GM03348 (cell line): ENCODE measurements at regions not wholly inside any gene's neighbourhood (a gene's known extent, or its start where the extent isn't known, plus 50 kb on each side); places are given as distances from the start of the nearest gene placed in this dataset.
"Not testable (repeated sequence)": the region's sequence is repeated elsewhere in the genome, so short reads cannot be mapped to it uniquely, and the experiment has no call there.

Experiments
- DNase-seq: peaks from one replicate; pipeline ENCODE4 v3.0.0; 2012; ENCODE audit warnings: low spot score

DNA sequence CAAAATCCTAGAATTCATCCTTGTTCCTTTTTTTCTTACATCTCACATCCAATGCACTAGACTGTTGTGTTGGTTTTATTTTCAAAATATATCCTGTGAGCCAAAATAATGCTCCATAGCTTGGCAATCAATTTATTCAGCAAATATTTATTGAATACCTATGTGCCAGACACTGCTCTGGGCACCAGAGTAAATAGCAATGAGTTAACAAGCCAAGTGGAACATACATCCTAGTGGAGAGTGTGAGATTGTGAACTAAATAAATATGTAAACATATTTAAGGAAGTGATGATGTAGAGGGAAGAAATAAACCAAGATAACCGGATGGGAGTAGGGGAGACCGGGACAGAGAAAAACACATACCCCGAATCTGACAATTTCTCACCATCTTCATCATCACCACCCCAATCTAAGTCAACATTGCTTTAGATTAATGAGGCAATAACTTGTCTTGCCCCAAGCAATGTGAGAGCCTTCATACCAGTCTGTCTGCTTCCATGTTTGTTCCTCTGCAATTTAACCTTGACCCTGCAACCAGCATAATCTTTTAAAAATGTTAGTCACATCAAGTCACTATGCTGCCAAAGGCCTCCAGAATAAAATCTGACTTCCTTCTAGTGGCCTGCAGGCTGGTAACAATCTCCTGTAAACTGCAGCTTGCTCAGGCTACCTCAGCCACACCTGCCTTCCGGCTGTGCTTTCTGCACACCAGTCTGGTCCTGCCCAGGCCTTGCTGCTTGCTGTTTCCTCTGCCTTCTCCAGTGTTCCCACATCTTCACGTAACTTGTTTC lies 199.2 kb downstream of the DLEU7 start:
- DNase-seq, result no peak

DNA sequence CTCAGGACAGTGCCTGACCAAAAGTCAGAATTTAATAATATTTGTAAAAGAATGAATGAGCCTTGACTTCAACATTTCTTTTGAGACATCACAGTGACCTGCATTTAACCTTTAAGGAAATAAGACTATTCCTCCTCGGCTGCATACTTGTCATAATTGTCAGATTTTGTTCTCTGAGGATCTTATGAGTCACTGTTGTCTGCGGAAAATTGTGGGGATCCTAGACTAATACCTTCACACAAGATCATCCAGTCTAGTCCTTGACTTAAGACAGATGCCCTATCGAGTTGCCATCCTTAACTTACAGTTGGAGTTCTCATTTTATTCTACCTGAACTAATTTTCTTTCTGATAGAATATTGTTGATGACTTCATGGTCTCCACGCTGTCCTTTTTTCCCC lies 198.4 kb downstream of the DLEU7 start:
- DNase-seq, result peak; percentile 60

DNA sequence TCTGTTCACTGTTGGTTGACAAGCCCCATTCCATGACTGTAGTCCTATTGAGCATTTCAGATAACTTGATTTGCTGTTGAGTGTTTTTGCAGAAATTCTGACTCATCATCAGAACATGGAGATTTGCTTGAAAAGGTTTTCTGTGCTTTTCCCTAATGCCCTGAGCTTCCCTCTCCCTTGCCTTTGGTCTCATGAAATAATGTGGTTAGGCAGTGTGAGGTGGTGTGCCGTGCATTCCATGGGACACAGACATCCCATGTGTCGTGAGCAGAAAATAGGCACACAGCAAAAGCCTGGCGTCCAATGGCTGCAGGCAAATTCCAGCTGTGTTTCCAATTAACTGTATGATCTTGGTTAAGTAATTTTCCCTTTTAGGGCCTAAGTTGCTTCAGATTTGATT lies 197.4 kb downstream of the DLEU7 start:
- DNase-seq, result no peak

DNA sequence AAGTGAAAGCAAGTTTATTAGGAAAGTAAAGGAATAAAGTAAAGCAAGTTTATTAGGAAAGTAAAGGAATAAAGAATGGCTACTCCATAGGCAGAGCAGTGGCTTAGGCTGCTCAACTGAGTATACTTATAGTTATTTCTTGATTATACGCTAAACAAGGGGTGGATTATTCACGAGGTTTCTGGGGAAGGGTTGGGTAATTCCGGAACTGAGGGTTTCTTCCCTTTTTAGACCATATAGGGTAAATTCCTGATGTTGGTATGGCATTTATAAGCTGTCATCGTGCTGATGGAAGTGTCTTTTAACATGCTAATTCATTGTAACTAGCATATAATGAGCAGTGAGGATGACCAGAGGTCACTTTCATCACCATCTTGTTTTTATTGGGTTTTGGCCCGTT lies 194.3 kb downstream of the DLEU7 start:
- no peak for DNase-seq

DNA sequence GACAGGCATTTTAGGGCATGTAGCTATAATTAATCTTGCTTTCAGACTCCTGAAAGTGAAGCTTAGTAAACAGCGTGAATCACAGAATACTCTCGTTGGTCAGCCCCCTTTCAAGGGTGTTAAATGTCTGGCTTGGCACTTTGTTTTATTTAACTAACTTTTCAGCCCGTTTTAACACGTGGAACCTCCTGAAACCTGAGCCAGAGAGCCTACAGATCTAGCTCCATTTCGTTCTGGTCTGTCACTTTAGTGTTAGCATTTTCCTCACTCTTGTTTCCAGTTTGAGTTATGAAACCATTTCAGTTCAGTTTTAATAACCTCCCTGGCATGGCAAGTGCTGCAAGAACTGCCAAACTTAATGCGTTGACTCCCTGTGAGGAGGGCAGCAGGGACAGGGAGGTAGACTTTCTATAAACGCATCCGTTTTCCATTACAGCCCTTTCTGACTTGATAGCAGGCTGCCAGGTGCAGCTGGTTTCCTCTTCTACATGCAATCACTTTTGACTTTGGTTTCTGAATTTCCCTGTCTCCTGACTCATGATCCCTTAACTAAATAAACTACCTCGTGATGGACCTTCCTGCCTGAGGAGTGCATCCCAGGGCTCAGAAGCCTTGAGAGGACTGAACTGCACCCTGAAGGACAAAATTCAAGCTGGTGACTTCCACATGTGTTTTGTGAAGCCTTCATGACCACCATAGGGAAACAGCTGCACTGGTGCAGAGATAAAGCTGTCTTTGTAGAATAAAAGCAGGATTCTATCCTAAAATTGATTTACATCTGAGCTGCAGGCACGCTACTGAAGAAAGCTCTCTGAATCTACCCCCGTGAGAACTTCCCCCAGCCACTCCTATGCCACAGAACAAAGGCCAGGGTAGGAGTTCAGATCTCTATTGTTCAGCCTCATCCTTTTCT lies 192.6 kb downstream of the DLEU7 start:
- DNase-seq, result no peak

DNA sequence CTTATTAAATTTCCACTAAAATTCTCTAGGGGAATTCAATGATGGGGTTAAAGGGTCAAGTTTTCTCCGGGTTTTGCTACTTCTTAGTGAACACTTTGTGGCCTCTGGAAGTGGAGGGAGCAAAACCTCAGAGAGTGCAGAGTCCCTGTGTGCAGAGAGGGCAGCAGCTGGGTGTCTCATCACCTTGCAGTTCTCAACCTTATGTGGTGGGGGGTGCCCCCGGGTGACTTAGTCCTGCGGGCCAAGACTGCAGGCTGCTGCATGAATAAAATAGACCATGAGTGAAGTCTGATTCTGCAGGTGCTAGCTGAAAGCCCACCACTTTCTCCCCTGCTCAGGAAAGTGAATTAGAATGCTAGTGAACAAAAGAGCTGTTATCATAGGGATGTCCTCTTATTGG lies 191.6 kb downstream of the DLEU7 start:
- DNase-seq, result no peak

DNA sequence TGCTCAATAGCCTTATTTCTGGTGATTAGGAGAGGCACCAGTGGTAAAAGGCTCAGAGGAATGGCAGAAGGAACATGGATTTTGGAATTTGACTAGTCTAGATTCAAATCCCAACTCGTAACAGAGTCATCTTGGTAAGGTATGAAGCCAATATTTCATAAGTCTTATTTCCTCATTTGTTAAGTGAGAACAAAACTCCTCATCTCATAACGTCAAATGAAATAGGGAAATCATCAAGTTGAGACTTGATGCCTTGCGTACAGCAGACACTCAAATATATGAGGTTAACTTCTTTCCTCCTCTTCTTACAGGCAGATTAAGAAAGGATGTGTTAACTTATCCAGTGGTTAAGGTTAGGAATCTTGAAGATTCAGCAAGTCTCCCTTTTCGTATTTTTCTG lies 189.2 kb downstream of the DLEU7 start:
- no peak for DNase-seq

DNA sequence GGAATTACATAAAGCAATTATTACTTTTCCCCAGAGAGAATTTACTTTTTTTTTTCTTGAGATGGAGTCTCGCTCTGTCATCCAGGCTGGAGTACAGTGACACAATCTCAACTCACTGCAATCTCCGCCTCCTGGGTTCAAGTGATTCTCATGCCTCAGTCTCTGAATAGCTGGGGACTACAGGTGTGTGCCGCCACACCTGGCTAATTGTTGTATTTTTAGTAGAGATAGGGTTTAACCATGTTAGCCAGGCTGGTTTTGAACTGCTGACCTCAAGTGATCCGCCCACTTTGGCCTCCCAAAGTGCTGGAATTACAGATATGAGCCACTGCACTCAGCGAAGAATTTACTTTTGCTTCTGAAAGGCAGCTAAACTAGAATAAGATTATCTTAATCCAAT lies 181.6 kb downstream of the DLEU7 start:
- DNase-seq, result not testable (repeated sequence)

DNA sequence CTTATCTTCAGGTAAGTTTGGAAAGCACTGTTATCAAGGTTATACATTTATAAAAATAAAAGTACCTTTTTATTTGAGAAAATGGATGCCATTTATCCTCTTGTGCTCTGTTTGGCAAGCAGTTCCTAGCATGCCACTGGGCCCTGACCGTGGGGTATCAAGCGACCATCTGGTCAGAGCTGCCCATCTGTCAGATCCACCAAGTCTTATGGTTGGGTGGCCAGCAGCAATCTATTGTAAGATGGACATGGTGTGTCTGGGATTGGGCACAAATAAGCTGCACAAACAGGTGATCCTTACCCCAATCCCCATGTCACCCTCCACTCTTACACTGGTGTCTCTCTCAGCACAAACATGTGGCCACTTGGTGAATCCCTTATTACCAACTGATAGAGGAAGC lies 178.5 kb downstream of the DLEU7 start:
- DNase-seq, result no peak

DNA sequence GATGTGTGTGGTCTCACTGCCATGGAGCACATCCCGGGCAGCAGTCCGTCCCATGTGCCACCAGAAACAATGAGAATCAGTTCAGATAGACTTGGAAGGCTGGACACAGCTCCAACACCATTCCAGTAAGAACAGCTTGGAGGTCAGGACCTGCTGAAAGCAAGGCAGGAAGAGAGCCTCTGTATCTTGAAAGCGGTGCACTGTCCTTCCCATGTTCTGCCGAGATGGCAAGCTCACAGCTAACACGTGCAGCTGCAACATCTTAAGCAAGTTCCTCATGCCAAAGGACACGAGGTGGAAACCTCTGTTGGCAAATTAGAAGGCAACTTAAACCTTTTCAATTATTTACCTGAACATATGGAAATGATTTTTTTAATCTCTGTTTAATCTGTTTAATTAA lies 175.4 kb downstream of the DLEU7 start:
- DNase-seq, result no peak

DNA sequence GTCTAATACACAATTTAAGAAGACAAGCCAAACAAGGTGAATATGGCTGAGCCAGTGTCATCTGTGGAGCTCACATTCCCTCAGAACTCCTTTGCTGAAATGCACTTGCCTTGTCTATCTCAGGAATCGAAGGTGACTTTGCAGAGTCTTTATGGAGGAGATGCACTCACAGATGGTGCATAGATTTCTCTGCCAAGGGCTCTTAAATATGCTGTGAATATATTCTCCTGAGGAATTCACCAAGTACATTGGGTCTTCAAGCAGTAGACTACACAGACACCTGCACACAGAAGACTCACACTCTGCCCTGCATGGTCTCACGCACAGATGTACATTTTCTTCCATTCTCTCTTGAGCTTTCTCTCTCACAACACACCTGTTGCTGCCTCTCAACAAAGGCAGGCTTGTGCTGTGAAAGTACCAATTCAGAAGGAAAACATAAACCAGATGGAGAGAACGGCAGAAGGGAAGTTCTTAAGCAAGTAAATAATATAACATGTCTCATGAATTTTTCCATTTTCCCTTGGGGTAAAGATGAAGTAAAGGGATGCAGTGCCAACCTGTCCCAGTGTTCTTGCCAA lies 174.7 kb downstream of the DLEU7 start:
- no peak for DNase-seq

DNA sequence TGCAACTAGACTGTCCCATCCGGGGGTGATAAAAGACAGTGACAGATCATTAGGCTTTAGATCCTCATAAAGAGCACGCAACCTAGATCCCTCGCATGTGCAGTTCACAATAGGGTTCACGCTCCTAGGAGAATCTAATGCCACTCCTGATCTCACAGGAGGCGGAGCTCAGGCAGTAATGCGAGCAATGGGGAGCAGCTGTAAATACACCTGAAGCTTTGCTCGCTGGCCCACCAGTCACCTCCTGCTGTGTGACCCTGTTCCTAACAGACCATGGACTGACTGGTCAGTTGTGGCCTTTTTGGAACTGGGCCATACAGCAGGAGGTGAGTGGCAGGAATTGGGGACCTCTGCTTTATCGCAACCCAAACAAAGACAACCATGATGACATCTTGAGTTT lies 173.2 kb downstream of the DLEU7 start:
- DNase-seq, result no peak

DNA sequence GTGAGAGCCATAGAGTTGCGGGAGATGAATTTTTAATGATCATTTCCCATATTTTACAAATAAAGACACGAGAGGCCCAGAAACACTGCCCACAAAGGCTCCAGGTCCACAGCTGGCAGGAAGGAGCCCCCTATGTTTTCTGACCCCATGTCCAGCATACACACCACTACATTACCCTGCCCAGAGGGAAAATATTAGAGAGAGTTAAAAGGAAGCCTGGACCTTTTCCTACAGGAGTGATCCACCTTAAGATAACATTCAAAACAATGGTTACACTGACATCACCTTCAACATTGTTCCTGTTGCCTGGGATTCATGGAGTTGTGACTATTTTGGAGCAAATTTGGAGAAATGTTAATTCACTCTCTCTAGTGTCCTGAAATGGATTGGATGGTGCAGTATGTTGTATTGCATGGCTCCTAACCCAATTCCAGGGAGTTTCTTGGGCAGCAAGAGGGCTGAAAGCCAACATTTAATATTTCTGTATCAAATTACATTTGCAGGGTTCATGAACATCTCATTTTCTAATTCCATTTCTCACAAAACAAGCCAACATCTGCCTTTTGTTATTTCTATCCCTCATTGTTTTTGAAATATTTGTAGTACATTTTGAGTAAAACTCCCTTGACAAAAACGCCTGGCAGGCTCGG lies 172.5 kb downstream of the DLEU7 start:
- peak; percentile 33 for DNase-seq

DNA sequence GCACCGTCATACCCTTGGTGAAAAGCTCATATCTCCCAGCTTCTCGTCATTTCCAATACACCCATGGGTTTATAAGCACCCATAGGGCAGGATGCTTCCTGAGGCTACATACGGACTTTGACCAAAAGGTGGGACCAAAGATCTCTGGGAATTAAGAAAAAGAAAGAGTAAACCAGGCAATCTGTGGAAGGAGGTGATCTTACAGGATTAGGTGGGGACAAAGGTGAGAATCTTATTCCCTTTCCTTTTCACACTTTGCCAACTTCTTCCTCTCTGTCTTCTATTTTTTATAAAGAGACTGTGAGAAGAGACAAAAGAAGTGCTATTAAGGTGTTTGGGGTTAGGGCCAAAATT lies 172.0 kb downstream of the DLEU7 start:
- no peak for DNase-seq

DNA sequence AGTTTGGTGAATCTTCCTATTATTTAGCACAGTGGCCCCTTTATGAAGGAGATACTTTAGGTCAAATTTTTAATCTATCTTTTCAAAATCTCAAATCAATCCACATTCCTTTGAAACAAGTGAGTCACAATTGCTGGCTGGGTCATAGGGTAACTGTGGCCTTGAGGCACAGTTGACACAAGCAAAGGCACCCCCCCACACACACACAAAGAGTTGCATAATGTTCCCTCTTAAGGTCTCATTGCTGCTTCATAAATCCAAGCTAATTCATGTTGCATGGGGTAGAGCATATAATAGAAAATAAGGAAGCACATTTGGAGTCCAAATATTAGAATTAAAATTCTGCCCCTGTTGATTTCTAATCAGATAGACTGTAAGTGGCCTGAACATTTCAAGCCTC lies 171.5 kb downstream of the DLEU7 start:
- no peak for DNase-seq

DNA sequence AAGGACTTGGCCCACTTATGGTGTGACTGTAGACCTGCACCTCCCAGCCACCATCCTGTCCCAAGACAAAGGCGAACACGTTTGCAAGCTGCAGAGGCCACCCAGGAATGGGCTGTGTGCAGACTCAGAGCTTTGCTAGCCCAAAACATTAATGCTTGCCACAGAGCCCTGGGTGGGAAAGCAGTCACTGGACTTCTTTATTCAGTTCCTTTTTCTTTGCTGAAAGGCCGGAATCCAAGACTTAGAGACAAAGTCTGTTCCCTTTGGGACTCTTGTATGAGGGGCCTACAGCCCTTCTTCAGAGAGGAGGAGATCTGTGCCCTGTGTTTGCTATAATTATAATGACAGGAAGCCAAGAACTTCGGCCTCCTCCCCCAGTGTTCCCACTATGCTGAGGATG lies 167.8 kb downstream of the DLEU7 start:
- DNase-seq, result no peak

DNA sequence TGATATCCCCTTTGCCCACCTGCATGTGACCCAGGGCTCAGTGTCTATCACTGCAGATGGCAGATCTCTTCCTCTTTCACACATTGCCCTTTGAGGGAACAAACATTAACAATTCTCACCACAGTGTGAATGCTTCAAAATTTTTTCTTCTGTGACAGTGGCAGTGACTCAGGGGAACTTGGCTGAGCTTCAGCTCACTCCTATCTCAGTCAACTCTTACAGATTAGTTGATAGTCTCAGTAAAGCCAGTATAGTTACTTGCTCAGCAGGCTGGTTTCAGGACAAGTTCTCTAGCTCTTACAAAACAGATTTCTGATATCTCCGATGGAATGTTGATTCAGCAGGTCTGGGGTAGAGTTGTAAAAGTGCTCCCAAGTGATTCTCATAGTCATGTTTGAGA lies 166.9 kb downstream of the DLEU7 start:
- peak; percentile 39 for DNase-seq

DNA sequence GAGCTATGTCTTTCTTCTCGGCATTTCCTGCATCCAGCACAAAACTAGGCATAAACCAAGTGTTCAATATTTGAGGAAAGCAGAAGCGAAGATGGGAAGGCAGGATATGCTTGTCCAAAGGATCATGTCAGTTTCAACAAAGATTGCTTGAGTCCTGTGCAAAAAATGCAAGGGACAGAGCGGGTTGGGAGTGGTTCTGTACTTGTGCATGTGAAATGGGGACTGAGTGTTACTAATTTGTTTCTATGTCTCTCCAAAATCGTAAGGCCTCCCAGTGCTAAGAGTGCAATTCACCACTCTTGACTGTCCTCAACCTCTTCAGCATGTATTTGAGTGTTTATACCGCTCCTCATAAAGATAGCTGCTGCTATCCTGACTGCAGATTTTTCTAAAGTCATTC lies 166.2 kb downstream of the DLEU7 start:
- DNase-seq, result no peak

DNA sequence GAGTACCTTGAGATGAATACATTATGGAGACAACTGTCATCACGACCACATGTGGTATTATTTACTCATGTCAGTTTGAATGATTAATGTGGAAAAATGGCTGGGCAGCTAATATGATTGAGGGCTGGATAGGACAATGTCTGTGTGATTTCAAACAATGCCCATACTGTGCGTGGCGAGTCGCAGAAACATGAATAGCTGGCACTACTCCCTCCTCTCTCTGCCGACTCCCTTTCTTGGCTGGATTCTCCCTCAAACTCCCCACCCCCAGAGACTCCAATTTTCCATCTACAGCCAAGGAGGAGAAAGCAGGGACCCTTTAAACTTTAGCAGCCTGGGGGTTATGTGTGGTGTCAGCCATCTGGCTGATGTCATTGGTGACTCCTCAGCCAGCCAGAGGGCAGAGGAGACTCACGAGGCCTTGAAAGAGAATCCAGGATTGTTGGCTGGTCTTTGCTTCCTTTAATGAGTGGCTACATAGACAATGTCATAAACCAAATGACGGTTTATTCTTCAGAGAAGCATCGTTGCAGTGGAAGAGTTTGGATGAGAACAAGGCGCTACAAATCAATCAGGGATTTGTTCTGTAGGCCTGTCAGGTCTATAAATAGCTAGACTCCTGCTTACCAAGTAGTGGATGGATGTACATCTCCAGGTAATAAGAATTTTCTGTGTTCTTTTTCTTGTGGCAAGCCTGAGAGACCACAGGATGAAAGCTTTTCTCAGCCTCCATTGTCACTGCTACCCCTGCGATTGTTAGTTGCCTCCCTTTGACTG lies 165.6 kb downstream of the DLEU7 start:
- DNase-seq, result no peak

DNA sequence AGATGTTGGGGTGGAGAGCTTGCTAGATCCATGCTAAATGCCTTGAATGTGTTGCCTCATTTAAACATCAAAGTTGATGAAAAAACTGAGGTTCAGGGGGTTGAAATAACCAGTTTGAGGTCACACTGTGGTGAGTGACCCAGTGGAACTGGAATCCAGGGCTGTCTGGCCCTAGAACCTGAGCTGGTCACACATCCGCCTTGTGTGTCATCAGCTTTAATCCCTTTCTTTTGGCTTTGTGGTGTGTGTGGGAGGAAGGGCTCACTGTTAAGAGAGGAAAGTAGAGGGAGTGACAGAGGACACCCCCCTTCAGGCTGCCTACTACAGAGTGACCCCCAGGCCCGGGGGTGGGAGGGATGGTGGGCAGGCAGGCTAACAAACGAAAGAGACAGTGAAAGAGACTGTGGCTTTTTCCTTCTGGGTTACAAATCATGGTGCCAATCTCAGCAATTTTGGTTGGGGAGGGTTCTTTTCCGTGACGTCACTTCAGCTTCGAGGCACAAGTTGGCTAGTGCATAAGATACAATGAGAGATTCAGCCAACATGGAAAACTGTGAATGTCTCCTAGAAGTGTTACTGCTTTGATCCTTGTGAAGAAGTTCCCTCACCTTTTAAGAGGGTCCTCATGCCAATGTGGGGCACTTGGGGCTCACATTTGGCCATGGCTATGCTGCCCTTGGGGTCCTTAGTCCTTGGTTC lies 164.9 kb downstream of the DLEU7 start:
- DNase-seq, result peak; percentile 78

DNA sequence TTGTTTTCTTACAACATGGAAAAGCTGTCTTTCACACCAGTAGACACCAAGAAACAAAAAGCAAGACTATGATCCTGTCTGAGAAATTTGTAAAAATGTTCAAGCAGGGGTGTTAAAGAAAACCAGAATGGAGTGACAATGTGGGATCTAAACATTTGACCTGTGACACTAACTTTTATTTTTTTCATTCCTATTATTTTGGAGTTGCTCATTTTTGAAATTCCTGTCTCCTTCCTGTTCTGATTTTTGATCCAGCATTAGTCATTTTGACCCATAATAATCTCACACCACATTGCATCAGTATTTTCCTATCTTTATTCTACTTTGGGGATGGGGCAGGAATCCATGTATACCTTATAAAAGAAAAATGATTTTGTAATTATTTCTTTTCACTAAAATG lies 164.2 kb downstream of the DLEU7 start:
- DNase-seq, result peak; percentile 42
